ENCODE measurements at regions not wholly inside any gene's neighbourhood (a gene's known extent, or its start where the extent isn't known, plus 50 kb on each side); places are given as distances from the start of the nearest gene placed in this dataset.
A peak's percentile ranks its signal among the peaks of the same experiment; 100 is the strongest.
"Not testable (repeated sequence)": the region's sequence is repeated elsewhere in the genome, so short reads cannot be mapped to it uniquely, and the experiment has no call there.

GRCh38 chr18:7178568-7178967 is 52.3 kb upstream of the LRRC30 start:
- H3K27me3 ChIP-seq (ENCODE audit: control insufficient read depth, insufficient read depth, low read length); H3K4me3 ChIP-seq (ENCODE audit: low read depth, low read length); DNase-seq (ENCODE audit: low read depth); H3K36me3 ChIP-seq (ENCODE audit: control insufficient read depth, insufficient read depth, low read length): not testable (repeated sequence)

- DNase-seq (ENCODE audit: low read depth): peak; percentile 28
- TF ChIP-seq, protein P1, sequence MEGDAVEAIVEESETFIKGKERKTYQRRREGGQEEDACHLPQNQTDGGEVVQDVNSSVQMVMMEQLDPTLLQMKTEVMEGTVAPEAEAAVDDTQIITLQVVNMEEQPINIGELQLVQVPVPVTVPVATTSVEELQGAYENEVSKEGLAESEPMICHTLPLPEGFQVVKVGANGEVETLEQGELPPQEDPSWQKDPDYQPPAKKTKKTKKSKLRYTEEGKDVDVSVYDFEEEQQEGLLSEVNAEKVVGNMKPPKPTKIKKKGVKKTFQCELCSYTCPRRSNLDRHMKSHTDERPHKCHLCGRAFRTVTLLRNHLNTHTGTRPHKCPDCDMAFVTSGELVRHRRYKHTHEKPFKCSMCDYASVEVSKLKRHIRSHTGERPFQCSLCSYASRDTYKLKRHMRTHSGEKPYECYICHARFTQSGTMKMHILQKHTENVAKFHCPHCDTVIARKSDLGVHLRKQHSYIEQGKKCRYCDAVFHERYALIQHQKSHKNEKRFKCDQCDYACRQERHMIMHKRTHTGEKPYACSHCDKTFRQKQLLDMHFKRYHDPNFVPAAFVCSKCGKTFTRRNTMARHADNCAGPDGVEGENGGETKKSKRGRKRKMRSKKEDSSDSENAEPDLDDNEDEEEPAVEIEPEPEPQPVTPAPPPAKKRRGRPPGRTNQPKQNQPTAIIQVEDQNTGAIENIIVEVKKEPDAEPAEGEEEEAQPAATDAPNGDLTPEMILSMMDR (IDR thresholded peaks at IDR 0.05; ENCODE audit: insufficient read depth, low read length, poor library complexity, severe bottlenecking): peak; percentile 80
- Histone ChIP-seq H3K36me3 (ENCODE audit: control insufficient read depth, insufficient read depth, low read length) (no peaks in the 10 kb centered on the region), H3K4me3 (ENCODE audit: low read depth, low read length) (no peak overlapping the region), H3K27me3 (ENCODE audit: control insufficient read depth, insufficient read depth, low read length) (no peaks in the 10 kb centered on the region)
Measured at GRCh38 chr18:7177116-7177744, 53.7 kb upstream of the LRRC30 start.

- TF ChIP-seq, protein P1 (IDR thresholded peaks at IDR 0.05; ENCODE audit: insufficient read depth, low read length, poor library complexity, severe bottlenecking): peak; percentile 7
- Histone ChIP-seq H3K4me3 (ENCODE audit: low read depth, low read length) (no peak overlapping the region), H3K27me3 (ENCODE audit: control insufficient read depth, insufficient read depth, low read length) (no peaks in the 10 kb centered on the region), H3K36me3 (ENCODE audit: control insufficient read depth, insufficient read depth, low read length) (no peaks in the 10 kb centered on the region)
- DNase-seq (ENCODE audit: low read depth): no peak
Measured at GRCh38 chr18:7174344-7175095, 56.4 kb upstream of the LRRC30 start.

- TF ChIP-seq, protein P1 (IDR thresholded peaks at IDR 0.05; ENCODE audit: insufficient read depth, low read length, poor library complexity, severe bottlenecking): no peak
- Histone ChIP-seq H3K36me3 (ENCODE audit: control insufficient read depth, insufficient read depth, low read length) (no peaks in the 10 kb centered on the region), H3K4me3 (ENCODE audit: low read depth, low read length) (no peak overlapping the region), H3K27me3 (ENCODE audit: control insufficient read depth, insufficient read depth, low read length) (no peaks in the 10 kb centered on the region)
- DNase-seq (ENCODE audit: low read depth): no peak
Measured at GRCh38 chr18:7173216-7173615, 55.6 kb upstream of the LAMA1 start.

GRCh38 chr18:7172611-7173010 is 55.0 kb upstream of the LAMA1 start:
- H3K27me3 ChIP-seq (ENCODE audit: control insufficient read depth, insufficient read depth, low read length): no peaks in the 10 kb centered on the region
- H3K4me3 ChIP-seq (ENCODE audit: low read depth, low read length): no peak overlapping the region
- H3K36me3 ChIP-seq (ENCODE audit: control insufficient read depth, insufficient read depth, low read length): no peaks in the 10 kb centered on the region
- DNase-seq (ENCODE audit: low read depth): no peak
- TF ChIP-seq, protein P1 (IDR thresholded peaks at IDR 0.05; ENCODE audit: insufficient read depth, low read length, poor library complexity, severe bottlenecking): no peak

GRCh38 chr18:7170292-7170691 is 52.7 kb upstream of the LAMA1 start:
- no peak for DNase-seq (ENCODE audit: low read depth)
- no peaks in the 10 kb centered on the region for H3K36me3 ChIP-seq (ENCODE audit: control insufficient read depth, insufficient read depth, low read length)
- no peaks in the 10 kb centered on the region for H3K27me3 ChIP-seq (ENCODE audit: control insufficient read depth, insufficient read depth, low read length)
- H3K4me3 ChIP-seq (ENCODE audit: low read depth, low read length): no peak overlapping the region
- TF ChIP-seq, protein P1 (IDR thresholded peaks at IDR 0.05; ENCODE audit: insufficient read depth, low read length, poor library complexity, severe bottlenecking): no peak

Data from kidney epithelial cell (primary cell).